Panc1 (cell line): ENCODE measurements at regions not wholly inside any gene's neighbourhood (a gene's known extent, or its start where the extent isn't known, plus 50 kb on each side); places are given as distances from the start of the nearest gene placed in this dataset.

Experiments
- CTCF ChIP-seq: fragments of 450-650 bp; IDR thresholded peaks from 2 replicates; pipeline ENCODE4 v1.5.1; 2017; ENCODE audit warnings: mild to moderate bottlenecking
- POLR2AphosphoS5 ChIP-seq: IDR thresholded peaks from 2 replicates; pipeline ENCODE4 v1.6.1; 2012; ENCODE audit warnings: mild to moderate bottlenecking, low read depth, low read length, moderate library complexity
- REST ChIP-seq, 2 experiments: IDR thresholded peaks; 2 replicates each; pipeline ENCODE4 v1.6.1; 2011 to 2012; ENCODE audit warnings: low read depth in 2 of 2, control low read depth in 1 of 2, low read length in 1 of 2, mild to moderate bottlenecking in 1 of 2, moderate library complexity in 1 of 2; ENCODE audit not compliant: insufficient read depth in 1 of 2
- SIN3A ChIP-seq: IDR thresholded peaks from 2 replicates; pipeline ENCODE4 v1.6.1; 2012; ENCODE audit warnings: low read depth, mild to moderate bottlenecking, low read length, moderate library complexity, borderline replicate concordance; ENCODE audit not compliant: insufficient read depth
- TCF7L2 ChIP-seq: IDR thresholded peaks from 2 replicates; pipeline ENCODE4 v1.6.1; 2011; ENCODE audit warnings: mild to moderate bottlenecking, low read depth, low read length, inconsistent platforms

- TF ChIP-seq CTCF (no peak), POLR2AphosphoS5 (no peak), REST (IDR thresholded peaks at IDR 0.05; ENCODE audit: insufficient read depth in 1 of 2, low read depth in 2 of 2, low read length in 1 of 2) (no peak), TCF7L2 (no peak), SIN3A (no peak)
Observed at GRCh38 chr6:139979021-139979725, 604.7 kb upstream of the CITED2 start.
